NT2/D1 (cell line): ENCODE measurements at regions not wholly inside any gene's neighbourhood (a gene's known extent, or its start where the extent isn't known, plus 50 kb on each side); places are given as distances from the start of the nearest gene placed in this dataset.

Source experiments
- DNase-seq: peaks from one replicate; pipeline ENCODE4 v3.0.0-alpha.2; 2011; ENCODE audit warnings: low read depth, low spot score
- H3K27me3 ChIP-seq: 2 replicates; pipeline ENCODE4 v1.6.0; 2011; ENCODE audit warnings: mild to moderate bottlenecking; ENCODE audit not compliant: insufficient read length, insufficient read depth
- H3K36me3 ChIP-seq: 2 replicates; pipeline ENCODE4 v1.6.1; 2011; ENCODE audit warnings: mild to moderate bottlenecking, low read length, mixed read lengths; ENCODE audit not compliant: insufficient read depth, insufficient read length
- H3K4me1 ChIP-seq: 2 replicates; pipeline ENCODE4 v1.5.1; 2011; ENCODE audit not compliant: insufficient read depth, insufficient read length
- H3K4me3 ChIP-seq: 2 replicates; pipeline ENCODE4 v1.5.1; 2011; ENCODE audit warnings: low read depth; ENCODE audit not compliant: insufficient read length
- H3K9ac ChIP-seq: 2 replicates; pipeline ENCODE4 v1.6.0; 2011; ENCODE audit warnings: low read depth; ENCODE audit not compliant: insufficient read length
- H3K9me3 ChIP-seq: 2 replicates; pipeline ENCODE4 v1.5.1; 2011; ENCODE audit warnings: mild to moderate bottlenecking, low read length; ENCODE audit not compliant: insufficient read depth
- SUZ12 ChIP-seq: IDR thresholded peaks from 2 replicates; pipeline ENCODE4 v1.6.1; 2011; ENCODE audit not compliant: insufficient read length, insufficient read depth; ENCODE audit errors: extremely low read depth
- YY1 ChIP-seq: IDR thresholded peaks from 2 replicates; pipeline ENCODE4 v1.6.1; 2011; ENCODE audit not compliant: insufficient read length, insufficient read depth
- ZNF274 ChIP-seq: IDR thresholded peaks from 2 replicates; pipeline ENCODE4 v1.6.1; 2011; ENCODE audit warnings: mild to moderate bottlenecking, low read depth, low read length

DNA sequence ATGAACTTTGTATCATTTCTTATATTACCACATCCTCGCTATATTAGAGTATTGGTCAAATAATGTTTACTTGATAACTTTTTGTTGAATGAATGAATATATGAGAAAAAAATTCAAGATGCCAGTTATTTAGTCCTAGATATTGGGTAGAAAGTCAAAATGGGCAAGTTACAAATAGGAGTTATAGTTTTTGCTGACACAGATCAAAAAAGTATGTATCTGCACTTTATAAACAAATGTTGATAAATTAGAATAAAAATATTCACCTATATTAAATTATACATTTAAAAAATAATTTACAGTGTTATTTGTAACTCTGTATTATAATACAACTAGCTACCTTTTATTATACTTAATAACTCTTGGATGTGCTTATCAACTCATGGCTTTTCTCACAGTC is 57.8 kb upstream of the NDST4 start:
- Histone ChIP-seq H3K9me3 (no peaks in the 10 kb centered on the region), H3K4me1 (no peaks in the 10 kb centered on the region), H3K4me3 (no peak overlapping the region), H3K36me3 (no peaks in the 10 kb centered on the region), H3K9ac (no peak overlapping the region), H3K27me3 (no peaks in the 10 kb centered on the region)
- DNase-seq: no peak
- TF ChIP-seq SUZ12 (no peak), ZNF274 (no peak), YY1 (no peak)

DNA sequence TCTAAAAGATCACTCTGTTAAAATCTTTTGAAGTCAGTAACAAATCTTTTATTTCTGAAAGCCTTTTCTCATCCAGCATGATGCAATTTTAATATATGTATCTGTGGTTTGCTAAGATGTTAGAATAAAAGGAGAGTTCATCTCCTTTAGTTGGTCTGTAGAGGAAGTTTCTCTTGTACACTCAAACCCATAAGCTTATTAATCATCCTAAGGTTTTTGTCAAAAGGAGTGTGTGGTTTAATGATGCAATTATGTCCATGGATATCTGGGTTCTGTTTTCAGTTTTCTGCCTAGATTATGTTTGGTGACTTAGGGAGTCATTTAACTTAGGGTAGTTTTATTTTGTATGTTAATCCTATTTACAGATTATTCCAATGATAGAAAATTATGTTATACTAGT is 52.1 kb upstream of the NDST4 start:
- no peaks in the 10 kb centered on the region for H3K27me3 ChIP-seq
- H3K4me3 ChIP-seq: no peak overlapping the region
- H3K4me1 ChIP-seq: no peaks in the 10 kb centered on the region
- DNase-seq: no peak
- TF ChIP-seq ZNF274: no peak
- no peak for TF ChIP-seq SUZ12
- no peak for TF ChIP-seq YY1
- no peak overlapping the region for H3K9ac ChIP-seq
- H3K36me3 ChIP-seq: no peaks in the 10 kb centered on the region
- no peaks in the 10 kb centered on the region for H3K9me3 ChIP-seq
